Breast epithelium (tissue), 4 donors: ENCODE measurements at regions not wholly inside any gene's neighbourhood (a gene's known extent, or its start where the extent isn't known, plus 50 kb on each side); places are given as distances from the start of the nearest gene placed in this dataset.

Source experiments
- DNase-seq, 2 donors: peaks; one replicate each; pipeline ENCODE4 v3.0.0-alpha.2; 2019; ENCODE audit warnings: low spot score in 2 of 2
- H3K27ac ChIP-seq, 2 donors: fragments of 200-600 bp; sonication (generic) in 1 of 2; one replicate each; pipeline ENCODE4 v1.5.1; 2016 to 2019; ENCODE audit warnings: mild to moderate bottlenecking in 1 of 2
- H3K27me3 ChIP-seq, 2 donors: fragments of 200-600 bp; sonication (generic) in 1 of 2; one replicate each; pipeline versions ENCODE4 v1.5.1 to v1.6.0; 2017 to 2019; ENCODE audit warnings: control low read depth in 1 of 2, mild to moderate bottlenecking in 1 of 2
- H3K36me3 ChIP-seq: fragments of 200-600 bp; one replicate; pipeline ENCODE4 v1.5.1; 2019
- H3K4me1 ChIP-seq, 2 donors: fragments of 200-600 bp; sonication (generic); one replicate each; pipeline ENCODE4 v1.5.1; 2016 to 2019; ENCODE audit warnings: control low read depth in 1 of 2
- H3K4me3 ChIP-seq, 3 donors: fragments of 200-600 bp; sonication (generic); 1 replicate in 2 of 3; 2 replicates in 1 of 3; pipeline ENCODE4 v1.5.1; 2016 to 2019; ENCODE audit warnings: mild to moderate bottlenecking in 3 of 3, moderate library complexity in 2 of 3
- H3K9me3 ChIP-seq, 2 donors: fragments of 200-600 bp; sonication (generic) in 1 of 2; one replicate each; pipeline ENCODE4 v1.5.1; 2016 to 2019; ENCODE audit warnings: control low read depth in 1 of 2
- CTCF ChIP-seq, 3 donors: fragments of 450-650 bp; IDR thresholded peaks; one replicate each; pipeline ENCODE4 v1.5.1; 2016 to 2017; ENCODE audit warnings: antibody characterized with exemption in 3 of 3, mild to moderate bottlenecking in 3 of 3, moderate library complexity in 3 of 3
- POLR2A ChIP-seq: fragments of 450-650 bp; IDR thresholded peaks from one replicate; pipeline ENCODE4 v1.6.1; 2016; ENCODE audit warnings: antibody characterized with exemption, mild to moderate bottlenecking, moderate library complexity
- POLR2AphosphoS5 ChIP-seq, 3 donors: sonication (generic); formaldehyde crosslinking; IDR thresholded peaks; one replicate each; pipeline ENCODE4 v1.6.1; 2017; ENCODE audit warnings: antibody characterized with exemption in 3 of 3
- intact Hi-C: fragments of 100-400 bp; cut with DNase I; formaldehyde crosslinking; loops from one replicate; pipeline ENCODE4 v1.15.1; 2023; ENCODE audit warnings: low total_unique reads

- intact Hi-C loops = no loop called here
- no peak for TF ChIP-seq POLR2AphosphoS5 (IDR thresholded peaks at IDR 0.05)
- no peak for TF ChIP-seq POLR2A
- TF ChIP-seq CTCF (IDR thresholded peaks at IDR 0.05) = no peak
- no peak overlapping the region for H3K4me3 ChIP-seq
- no peak for DNase-seq
- no peaks in the 10 kb centered on the region for H3K4me1 ChIP-seq
- no peak overlapping the region for H3K27ac ChIP-seq
- no peaks in the 10 kb centered on the region for H3K27me3 ChIP-seq
- no peaks in the 10 kb centered on the region for H3K36me3 ChIP-seq
- no peaks in the 10 kb centered on the region for H3K9me3 ChIP-seq
Observed at GRCh38 chr7:136136906-136137454, 159.8 kb upstream of the MTPN start.

- Histone ChIP-seq H3K27me3 (no peaks in the 10 kb centered on the region), H3K27ac (no peak overlapping the region), H3K4me3 (no peak overlapping the region), H3K4me1 (no peaks in the 10 kb centered on the region), H3K9me3 (no peaks in the 10 kb centered on the region), H3K36me3 (no peaks in the 10 kb centered on the region)
- intact Hi-C loops = no loop called here
- no peak for TF ChIP-seq POLR2A
- no peak for TF ChIP-seq CTCF (IDR thresholded peaks at IDR 0.05)
- no peak for TF ChIP-seq POLR2AphosphoS5 (IDR thresholded peaks at IDR 0.05)
- no peak for DNase-seq
Observed at GRCh38 chr7:136134503-136134902, 157.3 kb upstream of the MTPN start.

- H3K27ac ChIP-seq = no peak overlapping the region
- no peaks in the 10 kb centered on the region for H3K9me3 ChIP-seq
- no peaks in the 10 kb centered on the region for H3K36me3 ChIP-seq
- DNase-seq = no peak
- H3K27me3 ChIP-seq = no peaks in the 10 kb centered on the region
- no peak for TF ChIP-seq POLR2AphosphoS5 (IDR thresholded peaks at IDR 0.05)
- TF ChIP-seq CTCF (IDR thresholded peaks at IDR 0.05) = no peak
- no peak for TF ChIP-seq POLR2A
- H3K4me3 ChIP-seq = no peak overlapping the region
- H3K4me1 ChIP-seq = no peaks in the 10 kb centered on the region
- intact Hi-C loops = no loop called here
Observed at GRCh38 chr7:136133551-136133950, 156.4 kb upstream of the MTPN start.

GRCh38 chr7:136131304-136131630, 154.1 kb upstream of the MTPN start:
- H3K27me3 ChIP-seq = no peaks in the 10 kb centered on the region
- DNase-seq = no peak
- H3K4me3 ChIP-seq = no peak overlapping the region
- intact Hi-C loops = no loop called here
- no peak overlapping the region for H3K27ac ChIP-seq
- H3K4me1 ChIP-seq = no peaks in the 10 kb centered on the region
- H3K9me3 ChIP-seq = no peaks in the 10 kb centered on the region
- H3K36me3 ChIP-seq = no peaks in the 10 kb centered on the region
- TF ChIP-seq POLR2A (no peak), CTCF (IDR thresholded peaks at IDR 0.05) (no peak), POLR2AphosphoS5 (IDR thresholded peaks at IDR 0.05) (no peak)

- no peaks in the 10 kb centered on the region for H3K9me3 ChIP-seq
- H3K36me3 ChIP-seq = no peaks in the 10 kb centered on the region
- H3K27me3 ChIP-seq = no peaks in the 10 kb centered on the region
- intact Hi-C loops = no loop called here
- DNase-seq = no peak
- H3K27ac ChIP-seq = no peak overlapping the region
- no peaks in the 10 kb centered on the region for H3K4me1 ChIP-seq
- TF ChIP-seq POLR2AphosphoS5 (IDR thresholded peaks at IDR 0.05) (no peak), CTCF (IDR thresholded peaks at IDR 0.05) (no peak), POLR2A (no peak)
- no peak overlapping the region for H3K4me3 ChIP-seq
Observed at GRCh38 chr7:136130511-136131303, 153.5 kb upstream of the MTPN start.
